ENCODE measurements at regions not wholly inside any gene's neighbourhood (a gene's known extent, or its start where the extent isn't known, plus 50 kb on each side); places are given as distances from the start of the nearest gene placed in this dataset.
A peak's percentile ranks its signal among the peaks of the same experiment; 100 is the strongest.

DNA sequence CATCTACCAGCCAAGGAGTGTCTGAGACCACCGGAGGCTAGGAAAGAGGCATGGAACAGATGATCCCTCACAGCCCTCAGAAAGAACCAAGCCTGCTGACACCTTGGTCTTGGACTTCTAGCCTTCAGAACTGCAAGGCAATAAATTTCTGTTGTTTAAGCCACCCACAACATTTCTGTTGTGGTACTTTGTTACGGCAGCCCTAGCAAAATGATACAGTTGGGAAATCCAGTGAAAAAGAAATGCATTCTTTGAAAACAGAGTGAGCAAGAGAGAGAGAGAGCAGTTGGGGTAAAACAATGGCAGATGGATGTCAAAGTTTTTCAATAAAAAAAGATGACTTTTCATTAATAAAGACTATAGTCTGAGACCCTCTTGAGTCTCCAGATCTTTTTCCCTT lies 219.4 kb downstream of the NFKBIZ start:
- DNase-seq (ENCODE audit: low read depth, low spot score), result no peak
- TF ChIP-seq, protein P1, sequence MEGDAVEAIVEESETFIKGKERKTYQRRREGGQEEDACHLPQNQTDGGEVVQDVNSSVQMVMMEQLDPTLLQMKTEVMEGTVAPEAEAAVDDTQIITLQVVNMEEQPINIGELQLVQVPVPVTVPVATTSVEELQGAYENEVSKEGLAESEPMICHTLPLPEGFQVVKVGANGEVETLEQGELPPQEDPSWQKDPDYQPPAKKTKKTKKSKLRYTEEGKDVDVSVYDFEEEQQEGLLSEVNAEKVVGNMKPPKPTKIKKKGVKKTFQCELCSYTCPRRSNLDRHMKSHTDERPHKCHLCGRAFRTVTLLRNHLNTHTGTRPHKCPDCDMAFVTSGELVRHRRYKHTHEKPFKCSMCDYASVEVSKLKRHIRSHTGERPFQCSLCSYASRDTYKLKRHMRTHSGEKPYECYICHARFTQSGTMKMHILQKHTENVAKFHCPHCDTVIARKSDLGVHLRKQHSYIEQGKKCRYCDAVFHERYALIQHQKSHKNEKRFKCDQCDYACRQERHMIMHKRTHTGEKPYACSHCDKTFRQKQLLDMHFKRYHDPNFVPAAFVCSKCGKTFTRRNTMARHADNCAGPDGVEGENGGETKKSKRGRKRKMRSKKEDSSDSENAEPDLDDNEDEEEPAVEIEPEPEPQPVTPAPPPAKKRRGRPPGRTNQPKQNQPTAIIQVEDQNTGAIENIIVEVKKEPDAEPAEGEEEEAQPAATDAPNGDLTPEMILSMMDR (IDR thresholded peaks at IDR 0.05; ENCODE audit: low read depth, low read length), result no peak
- Histone ChIP-seq H3K27ac (ENCODE audit: low read depth, low read length) (no peak overlapping the region), H3K9me3 (ENCODE audit: control insufficient read depth, insufficient read depth, low read length) (no peaks in the 10 kb centered on the region; the same call in 1 of the 2 replicates), H3K4me3 (ENCODE audit: low read depth, low read length) (no peak overlapping the region), H3K27me3 (ENCODE audit: control insufficient read depth, insufficient read depth, low read length) (no peaks in the 10 kb centered on the region)
- POLR2A ChIA-PET, result interaction anchor here (0.6 kb wide), 1 partner anchor 132 kb away, joined by 3 read pairs; no protein-coding TSS in a partner anchor
- CTCF ChIA-PET, result no interaction called here

DNA sequence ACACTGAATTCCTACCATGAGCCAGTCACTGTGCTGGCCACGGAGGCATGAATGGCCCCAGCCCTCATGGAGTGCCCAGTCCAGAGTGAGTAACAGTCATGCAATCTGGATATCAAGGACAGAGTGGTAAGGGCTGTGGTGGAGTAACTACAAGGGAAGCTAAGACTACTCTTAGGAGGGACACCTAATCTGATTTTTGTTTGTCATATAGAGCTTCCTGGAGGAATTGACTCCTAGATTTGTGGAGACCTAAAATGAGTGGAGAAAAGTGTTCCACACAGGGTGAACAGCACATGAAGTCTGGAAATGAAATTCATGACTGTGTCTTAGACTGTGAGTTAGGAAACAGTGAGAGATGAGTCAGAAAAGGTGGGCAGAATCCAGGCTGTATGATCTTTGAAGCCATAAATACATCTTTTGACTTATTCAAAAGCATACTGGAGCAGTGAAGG lies 219.9 kb downstream of the NFKBIZ start:
- Histone ChIP-seq H3K9me3 (ENCODE audit: control insufficient read depth, insufficient read depth, low read length) (no peaks in the 10 kb centered on the region; the same call in 1 of the 2 replicates), H3K27ac (ENCODE audit: low read depth, low read length) (peak overlapping the region; percentile 11), H3K27me3 (ENCODE audit: control insufficient read depth, insufficient read depth, low read length) (no peaks in the 10 kb centered on the region), H3K4me3 (ENCODE audit: low read depth, low read length) (no peak overlapping the region)
- POLR2A ChIA-PET, result interaction anchor here (0.6 kb wide), 1 partner anchor 133 kb away, joined by 3 read pairs; no protein-coding TSS in a partner anchor
- CTCF ChIA-PET, result no interaction called here
- TF ChIP-seq, protein P1 (IDR thresholded peaks at IDR 0.05; ENCODE audit: low read depth, low read length), result no peak
- DNase-seq (ENCODE audit: low read depth, low spot score), result peak; percentile 27

DNA sequence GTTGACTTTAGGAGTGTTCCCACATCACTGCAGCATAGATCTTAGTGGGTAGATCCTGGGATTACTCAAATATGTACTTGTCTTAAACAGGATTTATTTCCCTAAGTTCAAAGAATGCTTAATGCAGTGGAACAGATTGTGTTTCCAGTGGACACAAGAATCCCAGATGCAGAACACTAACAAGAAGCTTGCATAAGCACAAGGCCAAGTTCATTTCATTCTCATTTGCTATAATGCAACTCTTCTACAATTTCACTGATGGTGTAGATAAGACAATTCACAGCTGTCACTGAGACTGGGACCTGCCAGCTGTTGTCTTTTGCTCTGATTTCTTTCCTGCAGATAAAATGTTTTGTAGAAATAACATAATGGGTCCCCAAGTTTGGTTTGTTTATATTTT lies 225.6 kb downstream of the NFKBIZ start:
- POLR2A ChIA-PET, result no interaction called here
- Histone ChIP-seq H3K4me3 (ENCODE audit: low read depth, low read length) (no peak overlapping the region), H3K9me3 (ENCODE audit: control insufficient read depth, insufficient read depth, low read length) (no peaks in the 10 kb centered on the region; the same call in 1 of the 2 replicates), H3K27me3 (ENCODE audit: control insufficient read depth, insufficient read depth, low read length) (no peaks in the 10 kb centered on the region), H3K27ac (ENCODE audit: low read depth, low read length) (no peak overlapping the region)
- peak; percentile 18 for DNase-seq (ENCODE audit: low read depth, low spot score)
- TF ChIP-seq, protein P1 (IDR thresholded peaks at IDR 0.05; ENCODE audit: low read depth, low read length), result no peak
- CTCF ChIA-PET, result no interaction called here

DNA sequence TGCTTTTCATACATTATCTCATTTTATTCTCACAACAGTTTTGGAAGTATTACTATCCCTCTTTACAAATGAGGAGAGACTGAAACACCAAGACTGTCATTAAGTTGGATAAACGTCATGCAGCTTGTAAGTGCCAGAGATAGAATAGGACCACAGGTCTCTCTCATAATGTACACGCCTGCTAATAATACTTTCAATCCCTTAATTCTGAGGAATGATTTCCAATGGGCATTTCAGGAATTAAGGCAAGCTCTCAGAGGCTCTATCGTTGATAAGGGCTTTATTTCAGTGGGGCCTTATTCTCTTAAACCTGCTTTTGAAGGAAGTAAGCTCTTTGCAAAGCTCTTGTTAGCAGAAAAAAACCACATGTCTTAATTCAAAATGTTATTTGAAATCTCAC lies 229.1 kb downstream of the NFKBIZ start:
- H3K27me3 ChIP-seq (ENCODE audit: control insufficient read depth, insufficient read depth, low read length), result no peaks in the 10 kb centered on the region
- TF ChIP-seq, protein P1 (IDR thresholded peaks at IDR 0.05; ENCODE audit: low read depth, low read length), result no peak
- no peak overlapping the region for H3K4me3 ChIP-seq (ENCODE audit: low read depth, low read length)
- H3K27ac ChIP-seq (ENCODE audit: low read depth, low read length), result no peak overlapping the region
- no peak for DNase-seq (ENCODE audit: low read depth, low spot score)
- H3K9me3 ChIP-seq (ENCODE audit: control insufficient read depth, insufficient read depth, low read length), result no peaks in the 10 kb centered on the region
- ChIA-PET POLR2A (interaction anchor here (1.3 kb wide), 1 partner anchor 229 kb away, joined by 3 read pairs; the partner anchor contains the start of gene NFKBIZ), CTCF (no interaction called here)

DNA sequence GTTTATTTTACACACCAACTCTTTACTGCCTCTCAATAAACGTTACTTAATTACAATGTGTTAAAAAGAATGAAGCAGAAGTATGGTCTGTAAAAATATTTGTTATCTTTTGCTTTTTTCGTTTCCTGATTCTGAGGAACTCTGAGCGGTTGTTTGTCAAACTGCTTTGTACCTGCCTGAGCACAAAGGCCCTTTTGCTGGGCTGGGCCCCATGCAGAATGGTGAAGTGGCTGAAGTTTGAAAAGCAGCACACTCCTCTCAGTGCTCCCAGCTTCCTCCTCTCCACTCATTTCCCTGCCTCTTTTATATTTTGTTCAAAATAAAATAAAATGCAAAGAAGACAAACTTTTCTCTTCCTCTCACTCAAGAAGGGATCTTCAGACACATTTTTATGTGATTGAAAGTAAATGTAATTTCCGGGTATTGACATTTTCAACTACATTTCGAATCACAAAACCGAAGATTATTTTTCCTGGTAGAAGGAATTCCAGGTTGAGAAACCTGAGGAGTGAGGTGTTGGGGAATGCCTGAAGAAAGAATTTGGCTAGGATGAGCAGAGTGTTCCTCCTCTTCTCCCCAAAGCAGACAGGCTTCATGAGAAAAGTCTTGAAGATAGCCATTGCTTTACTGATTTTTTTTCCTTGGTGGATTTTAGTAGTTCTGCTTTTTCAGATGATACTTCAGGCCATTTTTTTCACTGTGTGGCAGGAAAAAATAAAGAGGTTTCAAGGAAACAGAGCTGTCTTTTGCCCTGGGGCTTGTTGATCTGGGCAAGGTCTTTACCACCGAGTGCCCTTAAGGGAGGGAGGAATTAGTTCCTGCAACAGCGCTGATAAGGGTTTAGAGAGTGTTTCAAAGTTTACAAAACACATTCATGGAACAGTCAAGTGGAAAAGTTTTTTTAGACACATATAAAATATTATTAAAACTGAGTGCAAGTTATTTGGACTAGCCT lies 229.8 kb downstream of the NFKBIZ start:
- POLR2A ChIA-PET, result interaction anchor here (1.3 kb wide), 1 partner anchor 230 kb away, joined by 3 read pairs; the partner anchor contains the start of gene NFKBIZ

More for the DNA sequence above, 229.8 kb downstream of the NFKBIZ start:
- H3K27ac ChIP-seq (ENCODE audit: low read depth, low read length), result no peak overlapping the region
- no peak for DNase-seq (ENCODE audit: low read depth, low spot score)
- no peaks in the 10 kb centered on the region for H3K9me3 ChIP-seq (ENCODE audit: control insufficient read depth, insufficient read depth, low read length)
- H3K4me3 ChIP-seq (ENCODE audit: low read depth, low read length), result no peak overlapping the region
- TF ChIP-seq, protein P1 (IDR thresholded peaks at IDR 0.05; ENCODE audit: low read depth, low read length), result no peak
- CTCF ChIA-PET, result interaction anchor here (1.2 kb wide), 1 partner anchor 150 kb away, joined by 4 read pairs; no protein-coding TSS in a partner anchor
- no peaks in the 10 kb centered on the region for H3K27me3 ChIP-seq (ENCODE audit: control insufficient read depth, insufficient read depth, low read length)

Measured in AG04450 (cell line).